OCI-LY3 (cell line): ENCODE measurements at regions not wholly inside any gene's neighbourhood (a gene's known extent, or its start where the extent isn't known, plus 50 kb on each side); places are given as distances from the start of the nearest gene placed in this dataset.

Experiments used
- H2AFZ ChIP-seq: fragments of 200-600, 300-600 bp; shearing (Covaris generic); 2 replicates; pipeline ENCODE4 v1.6.0; 2014; ENCODE audit warnings: antibody characterized with exemption, low read depth, low read length
- H3K27ac ChIP-seq: fragments of 200-600, 300-600 bp; sonication (generic); 2 replicates; pipeline ENCODE4 v1.5.1; 2014; ENCODE audit warnings: mild to moderate bottlenecking, low read length, moderate library complexity, mixed read lengths
- H3K27me3 ChIP-seq: fragments of 200-600, 300-600 bp; sonication (generic); 2 replicates; pipeline ENCODE4 v1.6.1; 2014; ENCODE audit warnings: low read depth, low read length, mixed read lengths
- H3K36me3 ChIP-seq: fragments of 200-600, 300-600 bp; sonication (generic); replicated peaks from 2 replicates; pipeline ENCODE3; 2014; ENCODE audit warnings: low read depth, low read length, mixed read lengths
- H3K4me1 ChIP-seq: fragments of 300-600, 200-600 bp; sonication (generic); 2 replicates; pipeline ENCODE4 v1.6.1; 2014; ENCODE audit warnings: low read length, mixed read lengths
- H3K4me2 ChIP-seq: fragments of 200-600, 300-600 bp; sonication (generic); 2 replicates; pipeline ENCODE4 v1.6.1; 2014; ENCODE audit warnings: low read length, mixed read lengths
- H3K4me3 ChIP-seq: fragments of 300-600, 200-600 bp; sonication (generic); 2 replicates; pipeline ENCODE4 v1.5.1; 2014; ENCODE audit warnings: antibody characterized with exemption, mild to moderate bottlenecking, low read length, moderate library complexity
- H3K79me2 ChIP-seq: fragments of 300-600, 200-600 bp; shearing (Covaris generic); 2 replicates; pipeline ENCODE4 v1.6.1; 2014; ENCODE audit warnings: mild to moderate bottlenecking, low read length, mixed read lengths
- H3K9ac ChIP-seq: fragments of 300-600, 200-600 bp; shearing (Covaris generic); 2 replicates; pipeline ENCODE4 v1.6.0; 2014; ENCODE audit warnings: mild to moderate bottlenecking, low read length, moderate library complexity
- H3K9me3 ChIP-seq: fragments of 200-600, 300-600 bp; shearing (Covaris generic); 2 replicates; pipeline ENCODE4 v1.6.1; 2014; ENCODE audit warnings: low read length, mixed read lengths; ENCODE audit not compliant: insufficient read depth
- H4K20me1 ChIP-seq: fragments of 200-600, 300-600 bp; sonication (generic); 2 replicates; pipeline ENCODE4 v1.6.1; 2016; ENCODE audit warnings: low read length, mixed read lengths; ENCODE audit not compliant: insufficient read depth
- CTCF ChIP-seq: fragments of 200-600, 300-600 bp; sonication (generic); IDR thresholded peaks from 2 replicates; pipeline ENCODE4 v1.5.1; 2014; ENCODE audit warnings: antibody characterized with exemption, low read length, low read depth
- EZH2phosphoT487 ChIP-seq: fragments of 200-600 bp; shearing (Covaris generic); IDR thresholded peaks from 2 replicates; pipeline ENCODE4 v1.6.1; 2018; ENCODE audit warnings: antibody characterized with exemption, mixed run types, low read depth

- Histone ChIP-seq H3K27ac (no peak overlapping the region), H3K79me2 (no peaks in the 10 kb centered on the region), H3K9me3 (no peaks in the 10 kb centered on the region), H3K4me3 (no peak overlapping the region), H3K36me3 (no peaks in the 10 kb centered on the region), H3K9ac (no peak overlapping the region), H3K27me3 (no peaks in the 10 kb centered on the region), H3K4me1 (no peaks in the 10 kb centered on the region), H3K4me2 (no peak overlapping the region), H4K20me1 (no peaks in the 10 kb centered on the region), H2AFZ (no peak overlapping the region)
- TF ChIP-seq CTCF (no peak), EZH2phosphoT487 (no peak)
Measured at GRCh38 chr4:1573830-1574459, 110.2 kb downstream of the FAM53A start.

GRCh38 chr4:1572964-1573720 is 111.0 kb downstream of the FAM53A start:
- no peak overlapping the region for H3K4me2 ChIP-seq
- H3K79me2 ChIP-seq, result no peaks in the 10 kb centered on the region
- no peak overlapping the region for H3K4me3 ChIP-seq
- no peak overlapping the region for H3K9ac ChIP-seq
- no peaks in the 10 kb centered on the region for H3K9me3 ChIP-seq
- H4K20me1 ChIP-seq, result no peaks in the 10 kb centered on the region
- no peak for TF ChIP-seq EZH2phosphoT487
- no peak for TF ChIP-seq CTCF
- H3K36me3 ChIP-seq, result no peaks in the 10 kb centered on the region
- no peaks in the 10 kb centered on the region for H3K27me3 ChIP-seq
- no peak overlapping the region for H2AFZ ChIP-seq
- no peaks in the 10 kb centered on the region for H3K4me1 ChIP-seq
- no peak overlapping the region for H3K27ac ChIP-seq

- no peaks in the 10 kb centered on the region for H3K9me3 ChIP-seq
- TF ChIP-seq EZH2phosphoT487 (no peak), CTCF (no peak)
- H3K4me2 ChIP-seq, result no peak overlapping the region
- no peak overlapping the region for H3K9ac ChIP-seq
- no peaks in the 10 kb centered on the region for H4K20me1 ChIP-seq
- H3K79me2 ChIP-seq, result no peaks in the 10 kb centered on the region
- no peaks in the 10 kb centered on the region for H3K27me3 ChIP-seq
- no peak overlapping the region for H3K4me3 ChIP-seq
- no peaks in the 10 kb centered on the region for H3K4me1 ChIP-seq
- no peaks in the 10 kb centered on the region for H3K36me3 ChIP-seq
- no peak overlapping the region for H3K27ac ChIP-seq
- no peak overlapping the region for H2AFZ ChIP-seq
Measured at GRCh38 chr4:1572521-1572920, 111.6 kb downstream of the FAM53A start.

- no peak overlapping the region for H3K4me3 ChIP-seq
- no peak overlapping the region for H2AFZ ChIP-seq
- TF ChIP-seq CTCF (no peak), EZH2phosphoT487 (no peak)
- no peaks in the 10 kb centered on the region for H4K20me1 ChIP-seq
- no peak overlapping the region for H3K27ac ChIP-seq
- no peaks in the 10 kb centered on the region for H3K79me2 ChIP-seq
- H3K27me3 ChIP-seq, result no peaks in the 10 kb centered on the region
- no peak overlapping the region for H3K4me2 ChIP-seq
- no peaks in the 10 kb centered on the region for H3K36me3 ChIP-seq
- H3K9ac ChIP-seq, result no peak overlapping the region
- H3K9me3 ChIP-seq, result no peaks in the 10 kb centered on the region
- H3K4me1 ChIP-seq, result no peaks in the 10 kb centered on the region
Measured at GRCh38 chr4:1572010-1572385, 112.1 kb downstream of the FAM53A start.
